GM06990 (cell line): ENCODE measurements at regions not wholly inside any gene's neighbourhood (a gene's known extent, or its start where the extent isn't known, plus 50 kb on each side); places are given as distances from the start of the nearest gene placed in this dataset.
A peak's percentile ranks its signal among the peaks of the same experiment; 100 is the strongest.

ENCODE experiments used
- DNase-seq: peaks from one replicate; pipeline ENCODE4 v3.0.0-alpha.2; 2011; ENCODE audit not compliant: insufficient read length; ENCODE audit errors: extremely low read depth
- H3K27me3 ChIP-seq: replicated peaks from 2 replicates; pipeline ENCODE4 v1.6.0; 2011; ENCODE audit warnings: low read length; ENCODE audit not compliant: control insufficient read depth, insufficient read depth
- H3K36me3 ChIP-seq: 2 replicates; pipeline ENCODE4 v1.5.1; 2011; ENCODE audit warnings: low read length; ENCODE audit not compliant: control insufficient read depth, insufficient read depth
- H3K4me3 ChIP-seq: replicated peaks from 2 replicates; pipeline ENCODE4 v1.5.1; 2011; ENCODE audit warnings: low read depth, mild to moderate bottlenecking, control low read depth, low read length
- TF ChIP-seq, protein P1 (sequence below): IDR thresholded peaks from 2 replicates; pipeline ENCODE4 v1.5.1; 2011; ENCODE audit warnings: low read length, control low read depth, mild to moderate bottlenecking, inconsistent platforms; ENCODE audit not compliant: insufficient read depth, poor library complexity, severe bottlenecking

DNA sequence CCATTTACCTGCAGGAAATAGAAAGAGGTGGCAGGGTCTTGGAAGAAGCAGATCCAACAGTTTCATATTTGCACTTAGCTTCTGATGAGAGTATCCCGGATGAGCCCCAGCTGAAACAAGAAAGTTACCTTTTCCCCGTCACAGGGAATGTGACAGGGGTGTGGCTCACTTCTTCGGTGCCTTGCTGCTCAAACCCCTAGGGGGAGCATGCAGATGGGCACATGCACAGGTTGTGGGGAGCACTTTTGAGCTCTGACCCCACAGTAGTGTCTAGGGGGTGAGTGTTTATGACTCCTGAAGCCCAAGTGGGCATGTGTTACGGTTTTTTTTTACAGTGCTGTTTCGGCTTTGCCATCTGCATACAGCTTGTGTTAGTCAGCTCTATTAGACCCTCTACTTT is 1221.0 kb downstream of the JRKL start:
- Histone ChIP-seq H3K27me3 (no peaks in the 10 kb centered on the region), H3K4me3 (no peak overlapping the region), H3K36me3 (no peaks in the 10 kb centered on the region)
- TF ChIP-seq, protein P1, sequence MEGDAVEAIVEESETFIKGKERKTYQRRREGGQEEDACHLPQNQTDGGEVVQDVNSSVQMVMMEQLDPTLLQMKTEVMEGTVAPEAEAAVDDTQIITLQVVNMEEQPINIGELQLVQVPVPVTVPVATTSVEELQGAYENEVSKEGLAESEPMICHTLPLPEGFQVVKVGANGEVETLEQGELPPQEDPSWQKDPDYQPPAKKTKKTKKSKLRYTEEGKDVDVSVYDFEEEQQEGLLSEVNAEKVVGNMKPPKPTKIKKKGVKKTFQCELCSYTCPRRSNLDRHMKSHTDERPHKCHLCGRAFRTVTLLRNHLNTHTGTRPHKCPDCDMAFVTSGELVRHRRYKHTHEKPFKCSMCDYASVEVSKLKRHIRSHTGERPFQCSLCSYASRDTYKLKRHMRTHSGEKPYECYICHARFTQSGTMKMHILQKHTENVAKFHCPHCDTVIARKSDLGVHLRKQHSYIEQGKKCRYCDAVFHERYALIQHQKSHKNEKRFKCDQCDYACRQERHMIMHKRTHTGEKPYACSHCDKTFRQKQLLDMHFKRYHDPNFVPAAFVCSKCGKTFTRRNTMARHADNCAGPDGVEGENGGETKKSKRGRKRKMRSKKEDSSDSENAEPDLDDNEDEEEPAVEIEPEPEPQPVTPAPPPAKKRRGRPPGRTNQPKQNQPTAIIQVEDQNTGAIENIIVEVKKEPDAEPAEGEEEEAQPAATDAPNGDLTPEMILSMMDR, result peak; percentile 27
- DNase-seq, result no peak

DNA sequence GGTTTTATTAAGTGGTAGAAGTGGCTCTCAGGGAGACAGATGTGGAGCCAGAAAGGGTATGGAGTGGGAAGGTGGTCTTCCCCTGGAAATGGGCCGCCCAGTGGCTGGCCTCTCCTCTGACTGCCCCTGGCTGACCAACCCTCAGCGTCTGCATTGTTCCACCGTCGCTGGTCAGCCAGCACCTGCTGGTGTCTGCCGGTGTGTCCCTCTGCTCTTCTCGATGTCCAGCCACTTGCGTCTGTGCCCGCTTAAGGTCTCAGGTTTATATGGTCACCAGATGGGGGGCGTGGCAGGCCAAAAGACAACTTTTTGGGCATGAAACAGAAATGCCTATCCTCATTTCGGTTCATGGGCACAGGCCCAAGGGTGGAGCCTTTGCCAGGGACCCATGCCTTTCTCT is 1221.5 kb downstream of the JRKL start:
- no peaks in the 10 kb centered on the region for H3K27me3 ChIP-seq
- H3K4me3 ChIP-seq, result no peak overlapping the region
- TF ChIP-seq, protein P1, result no peak
- no peaks in the 10 kb centered on the region for H3K36me3 ChIP-seq
- no peak for DNase-seq

DNA sequence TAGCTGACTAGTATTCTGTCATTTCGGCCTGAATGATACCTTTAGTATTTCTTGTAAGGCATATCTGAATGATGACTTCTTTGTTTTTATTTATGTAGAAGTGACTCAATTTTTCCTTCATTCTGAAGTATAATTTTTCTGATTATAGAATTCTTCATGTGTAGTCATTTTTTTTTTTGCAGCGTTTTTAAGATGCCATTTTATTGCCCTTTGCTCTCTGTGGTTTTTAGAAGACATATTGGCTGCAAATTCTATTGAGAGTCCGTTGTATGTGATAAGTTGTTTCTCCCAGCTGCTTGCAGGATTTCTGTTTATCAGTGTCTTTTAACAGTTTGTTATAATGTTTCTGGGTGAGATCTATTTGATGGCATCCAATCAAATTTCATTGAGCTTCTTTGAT is 1224.8 kb downstream of the JRKL start:
- no peak for DNase-seq
- H3K4me3 ChIP-seq, result no peak overlapping the region
- H3K27me3 ChIP-seq, result no peaks in the 10 kb centered on the region
- TF ChIP-seq, protein P1, result no peak
- no peaks in the 10 kb centered on the region for H3K36me3 ChIP-seq

DNA sequence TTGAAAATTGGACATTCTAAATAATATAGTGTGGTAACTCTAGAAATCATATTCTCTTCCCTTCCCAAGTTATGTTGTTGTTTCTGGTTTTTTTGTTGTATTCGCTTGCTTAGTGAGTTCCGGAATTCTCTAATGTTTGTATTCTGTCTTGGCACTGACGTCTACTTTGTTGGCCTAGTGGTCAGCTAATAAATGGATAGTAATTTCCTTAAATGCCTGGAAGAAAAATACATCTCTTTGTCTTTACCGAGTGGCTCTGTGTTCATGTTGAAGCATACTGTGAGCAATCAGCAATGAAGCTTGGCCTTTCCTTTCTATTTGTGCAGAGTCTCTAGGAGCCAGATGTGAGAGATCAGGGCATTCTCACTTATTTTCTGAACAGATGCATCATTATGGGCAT is 1225.7 kb downstream of the JRKL start:
- DNase-seq, result no peak
- H3K4me3 ChIP-seq, result no peak overlapping the region
- TF ChIP-seq, protein P1, result no peak

DNA sequence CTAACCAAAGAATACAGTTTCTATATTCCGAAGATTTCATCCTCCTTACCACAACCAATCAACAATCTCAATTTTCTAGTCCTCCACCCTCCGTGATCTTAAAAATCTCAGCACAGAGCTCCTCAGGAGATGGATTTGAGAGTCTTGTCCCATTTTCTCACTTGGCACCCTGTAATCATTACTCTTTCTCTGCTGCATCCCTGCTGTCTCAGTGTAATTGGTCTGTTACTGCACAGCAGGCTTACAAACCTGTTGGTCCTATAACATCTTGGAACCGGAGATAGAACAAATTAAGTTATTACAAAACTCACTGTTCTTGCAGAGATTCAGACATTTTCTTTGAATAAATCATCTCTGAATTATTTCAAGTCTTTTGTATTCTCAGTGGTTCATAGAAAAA is 1227.2 kb downstream of the JRKL start:
- Histone ChIP-seq H3K27me3 (no peaks in the 10 kb centered on the region), H3K4me3 (no peak overlapping the region), H3K36me3 (no peaks in the 10 kb centered on the region)
- TF ChIP-seq, protein P1, result no peak
- DNase-seq, result no peak

More for the DNA sequence above, 1225.7 kb downstream of the JRKL start:
- Histone ChIP-seq H3K27me3 (no peaks in the 10 kb centered on the region), H3K36me3 (no peaks in the 10 kb centered on the region)

DNA sequence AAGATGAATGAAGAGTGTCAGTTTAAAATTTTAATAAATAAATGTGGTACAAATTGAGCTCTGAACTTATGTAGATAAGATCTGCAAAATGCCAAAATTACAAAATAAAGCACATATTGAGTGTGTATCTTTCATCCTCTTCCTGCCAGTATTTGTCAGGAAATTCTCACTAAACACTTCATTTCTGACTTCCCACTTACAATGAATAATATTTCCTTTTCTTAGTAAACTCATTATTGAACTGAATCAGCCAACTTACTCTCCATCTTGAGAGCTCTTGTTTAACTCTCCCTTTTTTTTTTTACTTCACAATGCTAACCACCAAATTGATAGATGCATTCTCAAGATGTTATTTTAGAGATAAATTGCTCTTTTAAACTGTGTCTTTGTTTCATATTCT is 1230.2 kb downstream of the JRKL start:
- DNase-seq, result no peak
- TF ChIP-seq, protein P1, result no peak
- no peaks in the 10 kb centered on the region for H3K27me3 ChIP-seq
- H3K4me3 ChIP-seq, result no peak overlapping the region
- no peaks in the 10 kb centered on the region for H3K36me3 ChIP-seq
